GM21515 (cell line): ENCODE measurements at regions not wholly inside any gene's neighbourhood (a gene's known extent, or its start where the extent isn't known, plus 50 kb on each side); places are given as distances from the start of the nearest gene placed in this dataset.

Source experiments
- ATAC-seq: cut with Tn5 transposase; IDR thresholded peaks from one replicate; pipeline ENCODE4 v1.9.1; 2021; ENCODE audit not compliant: unreplicated experiment

- no peak for ATAC-seq
Observed at GRCh38 chr1:187413405-187414169, 584.8 kb downstream of the PLA2G4A start.

- no peak for ATAC-seq
Observed at GRCh38 chr1:187415065-187415464, 586.3 kb downstream of the PLA2G4A start.

DNA sequence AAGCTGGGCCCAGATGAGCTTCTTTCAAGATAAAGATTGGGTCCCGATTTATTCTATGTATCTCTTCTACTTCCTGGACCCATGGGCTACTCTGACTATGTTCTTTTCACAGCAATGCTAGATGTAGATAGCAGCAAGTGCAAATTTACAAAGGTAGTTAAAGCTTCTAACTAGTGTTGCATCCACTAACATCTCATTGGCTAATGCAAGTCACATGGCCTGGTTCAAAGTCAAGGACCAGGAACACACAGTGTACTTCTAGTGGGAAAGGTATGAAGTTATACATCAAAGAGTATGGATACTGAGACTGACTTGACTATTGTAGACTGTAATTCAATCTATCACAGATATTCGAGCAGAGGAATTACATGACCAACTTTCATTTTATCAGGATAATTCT is 588.8 kb downstream of the PLA2G4A start:
- ATAC-seq, result no peak

DNA sequence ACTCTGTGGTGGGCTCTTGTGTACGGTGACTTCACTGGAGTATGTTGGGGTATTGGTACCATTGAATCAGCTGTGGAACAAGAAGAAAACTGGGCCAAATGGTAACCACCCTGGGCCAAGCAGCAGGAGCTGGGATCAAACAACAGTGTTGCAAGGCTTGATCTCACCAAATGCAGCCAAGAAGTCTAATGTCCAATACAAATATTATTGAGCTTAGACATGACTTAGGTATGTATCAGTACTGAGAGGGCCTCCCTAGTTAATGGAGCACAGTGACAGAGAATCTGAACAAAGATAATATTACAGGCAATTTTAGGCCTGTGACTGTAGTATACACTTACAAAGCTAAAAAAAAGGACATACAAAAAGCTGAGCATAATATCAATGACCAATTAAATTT is 604.8 kb downstream of the PLA2G4A start:
- ATAC-seq, result no peak

GRCh38 chr1:187442603-187443002 is 613.9 kb downstream of the PLA2G4A start:
- ATAC-seq, result no peak

- ATAC-seq, result no peak
Observed at GRCh38 chr1:187443939-187444338, 615.2 kb downstream of the PLA2G4A start.

- ATAC-seq, result no peak
Observed at GRCh38 chr1:187445066-187445465, 616.3 kb downstream of the PLA2G4A start.

DNA sequence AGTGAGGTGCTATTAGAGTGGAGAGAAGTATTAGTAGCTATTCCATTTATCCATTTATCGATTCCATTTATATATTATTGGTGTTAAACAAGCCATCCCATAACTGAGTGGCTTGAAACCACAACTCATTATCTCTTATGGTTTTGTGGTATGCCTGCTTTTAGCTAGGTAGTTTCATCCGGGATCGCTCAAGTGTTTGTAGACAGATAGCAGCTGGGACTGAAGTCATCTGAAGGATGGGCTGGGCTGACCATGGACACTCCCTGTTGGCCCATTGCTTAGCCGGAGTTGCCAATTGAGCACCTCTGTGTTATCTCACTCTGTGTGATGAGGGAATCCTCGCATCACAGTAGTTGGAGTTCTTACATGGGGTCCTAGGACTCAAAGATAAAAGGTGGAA is 622.5 kb downstream of the PLA2G4A start:
- ATAC-seq, result no peak

DNA sequence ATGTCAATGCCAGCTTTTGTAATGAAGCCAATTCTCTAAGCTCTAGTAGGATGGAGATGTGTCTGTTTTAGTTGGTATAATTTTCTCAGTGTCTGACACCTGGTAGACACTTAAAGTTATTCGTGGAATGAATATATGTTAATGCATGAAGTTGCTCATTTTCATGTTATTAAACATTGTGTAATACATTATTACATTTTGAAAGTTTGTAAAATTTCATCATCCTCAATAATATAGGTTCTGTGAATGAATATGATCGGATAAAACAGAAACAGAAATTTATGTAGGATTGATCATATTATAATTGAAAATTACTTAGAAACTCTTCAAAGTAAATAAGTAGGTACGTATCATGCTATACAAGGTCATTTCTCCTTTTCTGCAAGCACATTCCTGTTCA is 625.3 kb downstream of the PLA2G4A start:
- ATAC-seq, result no peak

DNA sequence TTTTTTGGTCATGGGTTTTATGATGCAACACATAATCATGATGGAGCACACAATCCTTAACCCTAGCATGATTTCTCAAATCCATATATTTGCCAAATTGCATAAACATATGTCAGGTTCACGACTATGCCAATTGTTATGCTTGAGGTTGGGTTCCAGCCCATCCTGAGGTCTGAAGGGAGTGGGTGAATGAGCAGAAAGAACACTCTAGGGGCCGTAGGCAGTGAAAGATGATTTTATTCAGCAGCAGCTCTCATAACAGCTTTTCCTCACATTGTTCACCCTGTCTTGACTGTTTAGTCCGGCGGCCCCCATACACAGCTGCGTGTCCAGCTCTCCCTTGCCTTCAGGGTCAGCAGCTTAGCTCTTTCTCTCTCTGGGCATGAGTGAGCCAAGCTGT is 627.7 kb downstream of the PLA2G4A start:
- no peak for ATAC-seq

DNA sequence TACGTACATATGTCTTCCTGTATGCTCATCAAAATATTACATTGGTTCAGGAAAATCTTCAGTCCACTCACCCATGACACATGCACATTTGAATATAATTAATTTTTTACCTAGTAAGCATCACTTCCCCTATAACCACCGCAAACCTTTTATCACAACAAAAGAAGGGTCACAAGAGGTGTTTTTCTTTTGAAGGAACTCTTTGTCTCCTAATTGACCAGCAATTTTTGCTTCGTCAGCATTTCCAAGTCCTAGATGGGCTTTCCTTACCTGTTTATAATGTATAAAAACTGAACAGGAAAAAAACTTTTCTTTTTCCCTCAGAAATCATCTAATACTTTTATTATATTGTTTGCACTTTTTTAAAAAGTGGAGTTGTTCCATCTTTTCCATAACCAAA is 631.3 kb downstream of the PLA2G4A start:
- no peak for ATAC-seq

- ATAC-seq, result no peak
Observed at GRCh38 chr1:187464320-187464719, 635.6 kb downstream of the PLA2G4A start.

DNA sequence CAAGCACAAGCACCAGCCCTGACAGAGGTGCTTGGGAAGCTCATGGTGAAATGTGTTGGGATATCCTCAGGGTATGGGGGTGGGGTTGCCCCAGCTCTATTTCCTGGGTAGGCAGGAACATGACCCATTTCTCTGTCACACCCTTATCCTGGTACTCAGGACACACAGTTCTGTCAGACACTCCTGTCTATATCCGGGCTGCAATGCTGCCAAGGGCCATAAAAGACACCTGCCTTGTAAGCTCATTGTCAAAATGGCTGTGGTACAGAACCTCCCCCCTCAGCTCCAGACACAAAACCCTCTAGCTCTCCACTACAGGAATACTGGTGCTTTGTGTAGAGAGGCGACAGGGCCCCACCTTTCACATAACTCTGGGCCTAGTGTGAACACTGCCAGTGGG is 636.7 kb downstream of the PLA2G4A start:
- no peak for ATAC-seq

DNA sequence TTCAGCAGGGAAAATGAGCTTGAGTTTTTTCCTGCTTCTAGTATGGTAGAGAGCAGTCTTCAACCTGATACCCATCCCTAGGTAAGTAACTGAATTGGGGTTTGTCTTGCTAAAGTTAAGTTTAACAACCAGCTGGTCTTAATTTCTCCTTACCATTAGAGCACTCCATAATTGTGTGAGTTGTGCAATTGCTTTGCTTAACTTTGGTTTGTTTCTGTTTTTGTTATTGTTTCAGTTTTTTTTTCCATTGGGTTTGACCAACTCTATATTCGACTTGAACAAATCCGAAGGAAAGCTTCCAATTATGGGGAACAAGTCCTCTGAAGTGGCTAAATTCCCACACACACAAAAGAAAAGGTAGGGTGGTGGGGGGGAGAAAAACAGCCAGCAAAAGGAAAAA is 641.1 kb downstream of the PLA2G4A start:
- ATAC-seq, result no peak

DNA sequence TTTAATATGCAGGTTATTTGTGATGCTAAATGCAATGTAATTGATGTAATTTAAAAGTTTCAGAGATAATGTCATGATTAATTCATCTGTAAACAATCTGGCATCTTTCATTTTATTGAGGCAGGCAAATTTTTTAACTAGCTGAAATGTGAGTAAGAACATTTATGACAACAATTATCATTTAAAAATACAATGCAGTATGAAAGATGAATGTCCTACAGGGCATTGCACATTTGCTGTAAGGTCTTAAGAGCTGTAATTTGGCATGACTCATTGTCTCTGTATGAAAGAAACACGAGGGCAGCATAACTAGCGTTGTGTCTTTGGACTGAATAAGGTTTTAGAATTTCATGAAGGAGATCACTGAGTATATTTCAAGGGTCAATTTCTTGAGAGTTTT is 642.8 kb downstream of the PLA2G4A start:
- ATAC-seq, result no peak

DNA sequence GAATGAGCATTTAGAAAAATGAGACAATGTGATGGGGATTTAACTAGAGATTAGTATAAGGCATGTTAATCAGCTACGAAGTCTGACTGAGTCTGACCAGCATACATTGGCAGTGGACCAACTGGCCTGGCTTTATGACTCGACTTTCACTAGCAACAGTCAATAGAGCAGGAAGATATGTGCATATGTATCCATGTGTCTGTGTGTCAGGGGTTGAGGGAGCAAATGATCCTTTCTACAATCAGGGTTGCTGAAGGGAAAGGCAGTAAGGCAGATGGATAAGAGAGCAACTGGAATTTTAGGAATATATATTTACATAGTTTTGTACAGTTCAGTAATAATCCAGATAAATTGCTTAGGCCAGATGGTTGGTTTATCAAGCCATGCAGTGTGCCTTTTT is 645.6 kb downstream of the PLA2G4A start:
- ATAC-seq, result no peak

DNA sequence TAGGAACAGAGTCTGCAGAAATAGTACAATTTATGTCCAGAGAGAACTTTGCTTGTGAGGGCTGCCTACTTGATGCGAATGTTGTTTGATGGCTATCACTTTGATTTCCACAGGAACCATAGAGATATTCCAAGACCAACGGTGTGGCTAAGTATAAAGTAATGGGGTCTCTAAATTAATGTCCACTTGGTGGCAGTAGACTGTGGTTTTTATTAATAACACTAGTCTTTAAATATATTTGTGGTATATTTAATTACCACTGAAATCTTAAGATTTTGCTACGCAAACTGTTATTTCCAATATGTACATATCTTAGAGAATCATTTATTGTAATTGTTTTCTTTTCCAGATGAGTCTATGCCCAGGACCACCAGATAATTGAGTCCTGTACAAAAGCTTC is 647.9 kb downstream of the PLA2G4A start:
- no peak for ATAC-seq

DNA sequence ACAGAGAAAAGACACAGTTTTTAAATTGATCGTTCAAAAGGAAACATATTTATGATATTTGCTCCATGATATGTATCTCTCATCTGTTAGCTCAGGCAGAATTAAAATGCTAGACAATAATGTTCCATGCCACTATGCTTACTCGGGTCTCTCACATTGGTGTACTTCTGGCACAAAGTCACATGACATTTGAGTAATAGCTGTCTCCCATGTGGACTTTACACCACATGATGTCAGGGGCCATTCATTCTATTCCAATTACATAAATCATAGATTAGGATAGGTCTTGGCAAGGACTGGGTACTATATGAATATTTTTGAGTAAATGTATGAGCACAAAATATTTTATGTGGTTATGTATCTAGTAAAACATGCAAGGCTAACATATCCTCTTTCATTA is 648.4 kb downstream of the PLA2G4A start:
- no peak for ATAC-seq

DNA sequence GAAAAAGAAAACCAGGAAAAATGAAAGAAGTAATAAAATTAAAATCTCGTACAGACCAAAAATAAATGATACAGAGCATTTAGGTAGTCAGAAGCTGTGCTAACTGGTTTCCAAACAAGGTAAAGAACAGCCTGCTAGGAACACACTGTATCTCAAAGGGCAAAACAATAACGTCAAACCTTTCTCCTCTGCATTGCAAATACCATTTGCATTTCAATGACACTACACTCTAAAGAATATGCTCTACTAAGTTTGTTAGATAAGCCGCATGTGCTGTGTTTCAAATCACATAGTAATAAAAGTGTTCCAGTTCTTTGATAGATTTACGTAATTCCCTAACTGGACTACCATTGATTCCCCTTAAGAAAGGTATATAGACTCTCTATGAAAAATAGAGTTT is 648.8 kb downstream of the PLA2G4A start:
- no peak for ATAC-seq

DNA sequence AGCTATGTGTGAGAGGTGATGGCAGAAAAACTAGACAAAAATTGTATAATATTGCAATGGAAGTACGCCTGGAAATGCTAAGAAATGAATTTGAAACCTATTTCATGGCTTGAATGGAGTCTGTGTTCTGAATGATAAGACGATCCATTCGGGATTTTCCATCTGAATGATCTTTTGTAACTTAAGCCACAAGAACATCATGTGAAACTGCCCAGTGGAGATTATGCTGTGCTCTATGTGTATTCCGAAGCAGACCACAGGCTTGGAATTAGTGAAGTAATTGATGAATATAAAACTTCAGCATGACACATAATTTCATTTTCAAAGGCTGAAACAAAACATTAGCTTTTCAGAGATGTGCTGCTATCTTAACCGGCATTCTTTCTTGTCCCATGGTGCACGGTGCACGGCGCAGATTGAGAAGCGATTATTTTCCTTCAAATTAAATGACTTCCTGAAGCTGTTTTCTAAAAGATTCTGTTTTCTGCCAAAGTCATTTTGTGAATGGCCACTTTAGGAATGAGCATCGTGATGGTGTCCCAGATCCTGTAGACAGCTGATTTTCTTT is 652.9 kb downstream of the PLA2G4A start:
- ATAC-seq, result no peak

- no peak for ATAC-seq
Observed at GRCh38 chr1:187490266-187490665, 661.5 kb downstream of the PLA2G4A start.

GRCh38 chr1:187491082-187491720 is 662.5 kb downstream of the PLA2G4A start:
- no peak for ATAC-seq
